ENCODE measurements at regions not wholly inside any gene's neighbourhood (a gene's known extent, or its start where the extent isn't known, plus 50 kb on each side); places are given as distances from the start of the nearest gene placed in this dataset.

DNA sequence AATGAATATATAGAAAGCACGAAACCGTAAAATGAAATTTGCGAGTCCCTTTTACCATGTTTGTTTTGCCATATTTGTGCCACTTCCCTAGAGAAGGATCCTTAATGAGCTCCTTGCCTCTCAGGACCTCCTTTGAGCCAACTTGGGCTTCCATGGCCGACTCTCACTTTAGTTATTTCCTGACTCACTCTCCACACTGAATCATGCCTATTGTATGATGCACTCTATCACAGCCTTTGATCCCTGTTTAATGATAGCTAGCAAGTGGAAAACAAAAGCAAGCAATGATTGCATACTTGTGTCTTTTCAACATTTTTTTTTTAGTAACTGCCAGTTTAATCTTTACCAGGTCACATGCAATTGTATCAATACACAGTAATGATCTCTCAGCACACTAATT, 153.2 kb downstream of the CCER1 start:
- TF ChIP-seq GATA2 (IDR thresholded peaks at IDR 0.05; ENCODE audit: low read depth, low read length) (no peak), GATA3 (IDR thresholded peaks at IDR 0.05; ENCODE audit: low read depth, low read length) (no peak)

Data from SH-SY5Y (cell line).